HCT116 (cell line): ENCODE measurements at regions not wholly inside any gene's neighbourhood (a gene's known extent, or its start where the extent isn't known, plus 50 kb on each side); places are given as distances from the start of the nearest gene placed in this dataset.

ENCODE experiments used
- ATAC-seq: fragments of 200-7000 bp; cut with Tn5 transposase; 2 replicates; pipeline ENCODE4 v1.9.1; 2020; ENCODE audit warnings: mild to moderate bottlenecking, moderate library complexity
- BruUV-seq: library from RNA; stranded (reverse); fragments of 400-500 nt; replicated peaks from 2 replicates; lab custom pipeline; 2021; lab: Mats Ljungman, UMichigan
- CTCF ChIA-PET: fragments of 300-600 bp; sonication (Branson Sonifier 250); formaldehyde crosslinking; loops from one replicate; lab custom pipeline; 2021; ENCODE audit warnings: antibody characterized with exemption; lab: Charles Lee
- POLR2A ChIA-PET: fragments of 300-600, 350-600 bp; sonication (Branson Sonifier 250); formaldehyde crosslinking; loops from one replicate; lab custom pipeline; 2021; ENCODE audit warnings: antibody characterized with exemption; lab: Charles Lee
- RAD21 ChIA-PET, 2 experiments: fragments of 300-600 bp; sonication (Branson Sonifier 250); formaldehyde crosslinking; loops; one replicate each; lab custom pipeline; 2023; ENCODE audit warnings: low total read pairs in 2 of 2; ENCODE audit not compliant: uncharacterized antibody in 2 of 2, unreplicated experiment in 2 of 2, low non-redundant PET in 1 of 2; lab: Charles Lee
- DNase-seq: peaks from one replicate; pipeline ENCODE4 v3.0.0-alpha.2; 2010; ENCODE audit warnings: low read depth, low spot score
- H2AFZ ChIP-seq: fragments of 200-600 bp; shearing (Covaris generic), sonication (generic); 2 replicates; pipeline ENCODE4 v1.6.1; 2017; ENCODE audit warnings: low read depth, mixed run types, mixed read lengths, antibody characterized with exemption, low read length; ENCODE audit not compliant: poor library complexity, severe bottlenecking
- H3K27ac ChIP-seq: 2 replicates; pipeline ENCODE4 v1.5.1; 2012; ENCODE audit warnings: low read depth, low read length
- H3K27me3 ChIP-seq: fragments of 200-600 bp; sonication (generic); 2 replicates; pipeline ENCODE4 v1.6.1; 2016; ENCODE audit warnings: mixed run types, low read length, mixed read lengths; ENCODE audit not compliant: insufficient read depth
- H3K36me3 ChIP-seq, 2 experiments: fragments of 200-500 bp in 1 of 2; fragments of 200-600 bp in 1 of 2; sonication (Bioruptor generic) in 1 of 2; sonication (generic) in 1 of 2; 2 replicates each; pipeline versions ENCODE4 v1.5.1 to v1.6.1; 2014 to 2016; ENCODE audit warnings: low read length in 2 of 2, inconsistent platforms in 1 of 2, mixed read lengths in 1 of 2, mixed run types in 1 of 2; ENCODE audit not compliant: insufficient read depth in 2 of 2, control insufficient read depth in 1 of 2
- H3K4me1 ChIP-seq, 2 experiments: fragments of 200-600 bp in 1 of 2; sonication (generic) in 1 of 2; 2 replicates each; pipeline versions ENCODE4 v1.5.1 to v1.6.1; 2012 to 2017; ENCODE audit warnings: low read length in 2 of 2, inconsistent platforms in 1 of 2, mild to moderate bottlenecking in 1 of 2, mixed read lengths in 1 of 2, mixed run types in 1 of 2, moderate library complexity in 1 of 2; ENCODE audit not compliant: insufficient read depth in 2 of 2, control insufficient read depth in 1 of 2
- H3K4me2 ChIP-seq: fragments of 200-600 bp; sonication (generic); 2 replicates; pipeline ENCODE4 v1.6.1; 2017; ENCODE audit warnings: mixed run types, low read length, mixed read lengths
- H3K4me3 ChIP-seq, 2 experiments: fragments of 200-600 bp in 1 of 2; sonication (generic) in 1 of 2; replicated peaks in 1 of 2; 2 replicates each; pipeline ENCODE4 v1.5.1; 2011 to 2016; ENCODE audit warnings: low read length in 2 of 2, control low read depth in 1 of 2, low read depth in 1 of 2, mild to moderate bottlenecking in 1 of 2, mixed read lengths in 1 of 2, mixed run types in 1 of 2
- H3K79me2 ChIP-seq: fragments of 200-600 bp; sonication (generic); 2 replicates; pipeline ENCODE4 v1.6.1; 2017; ENCODE audit warnings: mild to moderate bottlenecking, mixed run types, low read length, moderate library complexity, mixed read lengths; ENCODE audit not compliant: insufficient read depth
- H3K9ac ChIP-seq: fragments of 200-600 bp; sonication (generic); 2 replicates; pipeline ENCODE4 v1.6.1; 2016; ENCODE audit warnings: low read length, mixed read lengths
- H3K9me2 ChIP-seq: fragments of 200-600 bp; sonication (generic), shearing (Covaris generic); 2 replicates; pipeline ENCODE4 v1.6.1; 2017; ENCODE audit warnings: mixed run types, mild to moderate bottlenecking, moderate library complexity; ENCODE audit not compliant: insufficient read depth
- H3K9me3 ChIP-seq, 2 experiments: fragments of 200-500 bp in 1 of 2; fragments of 200-600 bp in 1 of 2; sonication (Bioruptor generic) in 1 of 2; sonication (generic) in 1 of 2; 2 replicates each; pipeline ENCODE4 v1.6.1; 2014 to 2017; ENCODE audit warnings: low read length in 2 of 2, mixed read lengths in 2 of 2, inconsistent platforms in 1 of 2, low read depth in 1 of 2, mild to moderate bottlenecking in 1 of 2, mixed run types in 1 of 2, moderate library complexity in 1 of 2; ENCODE audit not compliant: control insufficient read depth in 1 of 2, insufficient read depth in 1 of 2
- H4K20me1 ChIP-seq: fragments of 200-600 bp; sonication (generic), shearing (Covaris generic); 2 replicates; pipeline ENCODE4 v1.6.1; 2017; ENCODE audit warnings: mixed run types, mild to moderate bottlenecking, moderate library complexity; ENCODE audit not compliant: insufficient read depth
- CBX3 ChIP-seq: IDR thresholded peaks from 2 replicates; pipeline ENCODE4 v1.6.1; 2012; ENCODE audit warnings: low read depth
- CTCF ChIP-seq, 3 experiments: fragments of 200-600 bp in 1 of 3; sonication (generic) in 1 of 3; IDR thresholded peaks in 2 of 3; conservative IDR thresholded peaks in 1 of 3; 2 replicates each; pipeline ENCODE4 v1.5.1; 2012 to 2017; ENCODE audit warnings: low read depth in 2 of 3, low read length in 2 of 3, antibody characterized with exemption in 1 of 3, borderline replicate concordance in 1 of 3, control low read depth in 1 of 3, mild to moderate bottlenecking in 1 of 3, mixed read lengths in 1 of 3, mixed run types in 1 of 3, moderate library complexity in 1 of 3; ENCODE audit not compliant: insufficient read depth in 1 of 3
- EGR1 ChIP-seq: IDR thresholded peaks from 2 replicates; pipeline ENCODE4 v1.6.1; 2012; ENCODE audit warnings: low read depth
- ELF1 ChIP-seq: IDR thresholded peaks from 2 replicates; pipeline ENCODE4 v1.6.1; 2012; ENCODE audit warnings: low read depth, borderline replicate concordance
- EZH2 ChIP-seq: fragments of 200-600 bp; sonication (generic); IDR thresholded peaks from 2 replicates; pipeline ENCODE4 v1.6.1; 2017; ENCODE audit warnings: antibody characterized with exemption, mixed run types
- EZH2phosphoT487 ChIP-seq: fragments of 200-600 bp; IDR thresholded peaks from 2 replicates; pipeline ENCODE4 v1.6.1; 2018; ENCODE audit warnings: antibody characterized with exemption, borderline replicate concordance
- FOSL1 ChIP-seq: IDR thresholded peaks from 2 replicates; pipeline ENCODE4 v1.6.1; 2012; ENCODE audit warnings: low read depth
- JUND ChIP-seq: IDR thresholded peaks from 2 replicates; pipeline ENCODE4 v1.6.1; 2012
- MAX ChIP-seq: IDR thresholded peaks from 2 replicates; pipeline ENCODE4 v1.6.1; 2012
- POLR2A ChIP-seq: IDR thresholded peaks from 2 replicates; pipeline ENCODE4 v1.7.0; 2011; ENCODE audit warnings: borderline replicate concordance; ENCODE audit not compliant: insufficient read depth, insufficient read length; ENCODE audit errors: extremely low read depth
- RAD21 ChIP-seq: IDR thresholded peaks from 2 replicates; pipeline ENCODE4 v1.6.1; 2012; ENCODE audit warnings: low read depth, mild to moderate bottlenecking
- SP1 ChIP-seq: IDR thresholded peaks from 2 replicates; pipeline ENCODE4 v1.6.1; 2012; ENCODE audit warnings: low read depth
- YY1 ChIP-seq: IDR thresholded peaks from 2 replicates; pipeline ENCODE4 v1.6.1; 2011; ENCODE audit warnings: low read length, low read depth, moderate library complexity, mild to moderate bottlenecking; ENCODE audit not compliant: insufficient replicate concordance; ENCODE audit errors: extremely low read depth
- ZBTB33 ChIP-seq: IDR thresholded peaks from 2 replicates; pipeline ENCODE4 v1.6.1; 2011; ENCODE audit warnings: mild to moderate bottlenecking, low read length, moderate library complexity; ENCODE audit not compliant: insufficient replicate concordance; ENCODE audit errors: extremely low read depth
- ZNF274 ChIP-seq: fragments of 200-500 bp; sonication (Bioruptor generic); IDR thresholded peaks from 2 replicates; pipeline ENCODE4 v1.6.1; 2014; ENCODE audit warnings: mild to moderate bottlenecking, low read depth, low read length, inconsistent platforms
- intact Hi-C: fragments of 100-400 bp; cut with micrococcal nuclease; formaldehyde crosslinking; loops from 2 replicates; pipeline ENCODE4 v1.10.0; 2022

GRCh38 chrX:46204721-46205422 is 340.3 kb downstream of the ZNF674 start:
- CTCF ChIA-PET, result no interaction called here
- POLR2A ChIA-PET, result no interaction called here
- intact Hi-C loops, result no loop called here
- Histone ChIP-seq H3K36me3 (no peaks in the 10 kb centered on the region), H2AFZ (no peak overlapping the region), H4K20me1 (no peaks in the 10 kb centered on the region), H3K79me2 (no peaks in the 10 kb centered on the region), H3K9me2 (no peaks in the 10 kb centered on the region), H3K9ac (no peak overlapping the region), H3K9me3 (no peaks in the 10 kb centered on the region), H3K27ac (no peak overlapping the region), H3K4me3 (no peak overlapping the region), H3K27me3 (no peaks in the 10 kb centered on the region), H3K4me1 (peaks cover 34 to 66% of the 10 kb centered on the region in 2 experiments)
- ATAC-seq (no peak), DNase-seq (no peak)
- BruUV-seq, result no TSS peak
- RAD21 ChIA-PET, result no interaction called here
- TF ChIP-seq SP1 (no peak), POLR2A (no peak)
- TF ChIP-seq, all 23 proteins: peak for 0
- H3K4me2 ChIP-seq, result no peak overlapping the region

GRCh38 chrX:46202733-46203514 is 342.3 kb downstream of the ZNF674 start:
- H3K4me1 ChIP-seq, result peaks cover 17 to 48% of the 10 kb centered on the region in 2 experiments
- H3K27me3 ChIP-seq, result no peaks in the 10 kb centered on the region
- no peaks in the 10 kb centered on the region for H3K9me3 ChIP-seq
- H3K79me2 ChIP-seq, result no peaks in the 10 kb centered on the region
- H3K9me2 ChIP-seq, result no peaks in the 10 kb centered on the region
- POLR2A ChIA-PET, result no interaction called here
- no peak overlapping the region for H3K4me2 ChIP-seq
- intact Hi-C loops, result no loop called here
- no peak for ATAC-seq
- no peak for DNase-seq
- H3K27ac ChIP-seq, result no peak overlapping the region
- H3K4me3 ChIP-seq, result no peak overlapping the region
- no peaks in the 10 kb centered on the region for H3K36me3 ChIP-seq
- no peak overlapping the region for H3K9ac ChIP-seq
- no TSS peak for BruUV-seq
- no peak overlapping the region for H2AFZ ChIP-seq
- CTCF ChIA-PET, result no interaction called here
- RAD21 ChIA-PET, result no interaction called here
- H4K20me1 ChIP-seq, result no peaks in the 10 kb centered on the region
- TF ChIP-seq EZH2 (no peak), YY1 (no peak), ZNF274 (no peak), ELF1 (no peak), EGR1 (no peak), CBX3 (no peak), FOSL1 (no peak), EZH2phosphoT487 (no peak), RAD21 (no peak), CTCF (IDR thresholded peaks at IDR 0.05 in 2 of 3, conservative IDR thresholded peaks at IDR 0.05 in 1 of 3; ENCODE audit: borderline replicate concordance in 1 of 3, insufficient read depth in 1 of 3, low read depth in 2 of 3, low read length in 2 of 3) (no peak), JUND (no peak), SP1 (no peak), MAX (no peak), ZBTB33 (no peak)
